ENCODE measurements at regions not wholly inside any gene's neighbourhood (a gene's known extent, or its start where the extent isn't known, plus 50 kb on each side); places are given as distances from the start of the nearest gene placed in this dataset.

- Histone ChIP-seq H3K9me3 (no peaks in the 10 kb centered on the region), H3K4me3 (no peak overlapping the region), H3K27me3 (replicated peaks in 1 of 7) (peaks cover 0 to 87% (median 24%) of the 10 kb centered on the region in 7 donors), H3K4me1 (peaks cover 0 to 24% (median 0%) of the 10 kb centered on the region in 6 donors), H3K36me3 (no peaks in the 10 kb centered on the region), H3K27ac (no peak overlapping the region)
- TF ChIP-seq POLR2AphosphoS5 (IDR thresholded peaks at IDR 0.05) (no peak), POLR2A (IDR thresholded peaks at IDR 0.05) (no peak)
- TF ChIP-seq, protein P1, sequence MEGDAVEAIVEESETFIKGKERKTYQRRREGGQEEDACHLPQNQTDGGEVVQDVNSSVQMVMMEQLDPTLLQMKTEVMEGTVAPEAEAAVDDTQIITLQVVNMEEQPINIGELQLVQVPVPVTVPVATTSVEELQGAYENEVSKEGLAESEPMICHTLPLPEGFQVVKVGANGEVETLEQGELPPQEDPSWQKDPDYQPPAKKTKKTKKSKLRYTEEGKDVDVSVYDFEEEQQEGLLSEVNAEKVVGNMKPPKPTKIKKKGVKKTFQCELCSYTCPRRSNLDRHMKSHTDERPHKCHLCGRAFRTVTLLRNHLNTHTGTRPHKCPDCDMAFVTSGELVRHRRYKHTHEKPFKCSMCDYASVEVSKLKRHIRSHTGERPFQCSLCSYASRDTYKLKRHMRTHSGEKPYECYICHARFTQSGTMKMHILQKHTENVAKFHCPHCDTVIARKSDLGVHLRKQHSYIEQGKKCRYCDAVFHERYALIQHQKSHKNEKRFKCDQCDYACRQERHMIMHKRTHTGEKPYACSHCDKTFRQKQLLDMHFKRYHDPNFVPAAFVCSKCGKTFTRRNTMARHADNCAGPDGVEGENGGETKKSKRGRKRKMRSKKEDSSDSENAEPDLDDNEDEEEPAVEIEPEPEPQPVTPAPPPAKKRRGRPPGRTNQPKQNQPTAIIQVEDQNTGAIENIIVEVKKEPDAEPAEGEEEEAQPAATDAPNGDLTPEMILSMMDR (IDR thresholded peaks at IDR 0.05 in 8 of 11, conservative IDR thresholded peaks at IDR 0.05 in 3 of 11) = no peak
- DNase-seq = no peak
- WGBS, 5 donors = 45 to 78% (median 74%) methylated on average over 6 to 14 of the region's 14 CpGs
- intact Hi-C loops (cut with DNase I; ENCODE audit: low total_unique reads) = no loop called here
These were observed 75.6 kb downstream of the ENGASE start for GRCh38 chr17:79150035-79150733.

DNA sequence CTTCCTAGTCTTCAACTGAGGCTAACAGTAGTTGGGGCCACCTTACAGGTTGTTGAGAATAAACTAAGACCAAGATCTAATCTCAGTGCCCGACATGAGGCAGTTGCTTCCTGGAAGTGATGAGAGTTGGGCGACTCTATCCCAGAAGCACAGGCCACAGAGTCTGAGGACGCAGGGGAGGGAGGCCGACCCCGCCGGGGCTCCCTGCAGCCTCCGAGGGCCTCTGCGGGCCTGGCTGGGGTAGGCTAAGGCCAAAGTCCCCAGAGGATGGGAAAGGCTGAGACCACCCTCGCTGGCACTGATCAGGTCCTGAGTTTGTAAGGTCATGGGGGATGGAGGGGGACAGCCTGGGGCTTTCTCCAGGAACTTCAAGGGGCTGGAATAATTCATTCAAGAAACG lies 74.0 kb downstream of the ENGASE start:
- no peak overlapping the region for H3K27ac ChIP-seq
- intact Hi-C loops (cut with DNase I; ENCODE audit: low total_unique reads) = no loop called here
- TF ChIP-seq POLR2AphosphoS5 (IDR thresholded peaks at IDR 0.05) = no peak
- no peak for TF ChIP-seq POLR2A (IDR thresholded peaks at IDR 0.05)
- TF ChIP-seq, protein P1 (IDR thresholded peaks at IDR 0.05 in 8 of 11, conservative IDR thresholded peaks at IDR 0.05 in 3 of 11) = no peak
- 79 to 88% (median 84%) methylated on average over 7 to 10 of the region's 10 CpGs for WGBS, 5 donors
- no peak overlapping the region for H3K4me3 ChIP-seq
- no peaks in the 10 kb centered on the region for H3K36me3 ChIP-seq
- peaks cover 0 to 12% (median 0%) of the 10 kb centered on the region in 6 donors for H3K4me1 ChIP-seq
- no peaks in the 10 kb centered on the region for H3K9me3 ChIP-seq
- peaks cover 0 to 87% (median 24%) of the 10 kb centered on the region in 7 donors for H3K27me3 ChIP-seq (replicated peaks in 1 of 7)
- no peak for DNase-seq

GRCh38 chr17:79147746-79148506 lies 73.3 kb downstream of the ENGASE start:
- TF ChIP-seq, protein P1 (IDR thresholded peaks at IDR 0.05 in 8 of 11, conservative IDR thresholded peaks at IDR 0.05 in 3 of 11) = no peak
- TF ChIP-seq POLR2A (IDR thresholded peaks at IDR 0.05) = no peak
- TF ChIP-seq POLR2AphosphoS5 (IDR thresholded peaks at IDR 0.05) = no peak
- no peak overlapping the region for H3K4me3 ChIP-seq
- H3K36me3 ChIP-seq = no peaks in the 10 kb centered on the region
- intact Hi-C loops (cut with DNase I; ENCODE audit: low total_unique reads) = no loop called here
- DNase-seq = no peak
- H3K9me3 ChIP-seq = no peaks in the 10 kb centered on the region
- no peak overlapping the region for H3K27ac ChIP-seq
- 81 to 94% (median 84%) methylated on average over 14 to 19 of the region's 19 CpGs for WGBS, 5 donors
- H3K4me1 ChIP-seq = peaks cover 0 to 6% (median 0%) of the 10 kb centered on the region in 6 donors
- H3K27me3 ChIP-seq (replicated peaks in 1 of 7) = peaks cover 0 to 87% (median 25%) of the 10 kb centered on the region in 7 donors

- H3K27me3 ChIP-seq (replicated peaks in 1 of 7) = peaks cover 0 to 88% (median 38%) of the 10 kb centered on the region in 7 donors
- 62 to 78% (median 64%) methylated on average over 1 to 5 of the region's 5 CpGs for WGBS, 5 donors
These were observed 71.9 kb downstream of the ENGASE start for GRCh38 chr17:79146562-79146961.

More at GRCh38 chr17:79146562-79146961, 71.9 kb downstream of the ENGASE start:
- no peak overlapping the region for H3K4me3 ChIP-seq
- H3K9me3 ChIP-seq = no peaks in the 10 kb centered on the region
- no peak for TF ChIP-seq POLR2A (IDR thresholded peaks at IDR 0.05)
- intact Hi-C loops (cut with DNase I; ENCODE audit: low total_unique reads) = no loop called here
- no peaks in the 10 kb centered on the region for H3K4me1 ChIP-seq
- H3K27ac ChIP-seq = no peak overlapping the region
- no peak for DNase-seq
- H3K36me3 ChIP-seq = no peaks in the 10 kb centered on the region
